SK-N-MC (cell line): ENCODE measurements at regions not wholly inside any gene's neighbourhood (a gene's known extent, or its start where the extent isn't known, plus 50 kb on each side); places are given as distances from the start of the nearest gene placed in this dataset.

Experiments used
- EZH2 ChIP-seq: fragments of 200-600 bp; sonication (generic); IDR thresholded peaks from one replicate; pipeline ENCODE4 v1.6.1; 2017; ENCODE audit warnings: antibody characterized with exemption
- FOXP2 ChIP-seq: optimal IDR thresholded peaks from 2 replicates; pipeline ENCODE3; 2011; ENCODE audit warnings: mild to moderate bottlenecking, moderate library complexity; ENCODE audit not compliant: insufficient read depth; ENCODE audit errors: extremely low read length, control extremely low read depth
- POLR2AphosphoS5 ChIP-seq: IDR thresholded peaks from 2 replicates; pipeline ENCODE4 v1.6.1; 2012; ENCODE audit warnings: mild to moderate bottlenecking, low read depth, low read length, borderline replicate concordance

- no peak for TF ChIP-seq EZH2
- TF ChIP-seq POLR2AphosphoS5 = no peak
- TF ChIP-seq FOXP2 = no peak
Observed at GRCh38 chr6:121730616-121731015, 295.2 kb downstream of the GJA1 start.
